HUDEP-2 (cell line): ENCODE measurements at regions not wholly inside any gene's neighbourhood (a gene's known extent, or its start where the extent isn't known, plus 50 kb on each side); places are given as distances from the start of the nearest gene placed in this dataset.

Experiments
- DNase-seq, 76 experiments: peaks; one replicate each; lab custom pipeline; 2025; ENCODE audit not compliant: unreplicated experiment in 76 of 76; lab: John Stamatoyannopoulos, UW

DNA sequence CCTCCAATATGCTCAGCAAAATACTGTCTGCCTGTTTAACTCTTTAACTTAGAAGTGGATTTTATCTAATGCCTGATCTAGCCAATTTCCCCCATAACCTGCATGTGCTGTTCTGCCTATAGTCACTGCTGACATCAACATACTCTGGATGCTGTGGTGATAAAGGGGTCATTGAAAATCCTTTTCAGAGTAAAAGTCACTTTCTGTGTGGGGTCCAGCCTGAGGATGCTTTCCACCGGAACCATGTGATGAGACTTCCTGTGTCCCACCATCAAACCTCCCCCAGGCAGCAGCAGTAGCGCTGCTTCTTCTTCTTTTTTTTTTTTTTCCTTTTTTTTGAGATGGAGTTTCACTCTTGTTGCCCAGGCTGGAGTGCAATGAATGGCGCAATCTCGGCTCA lies 607.0 kb downstream of the BCL11B start:
- DNase-seq, result no peak

DNA sequence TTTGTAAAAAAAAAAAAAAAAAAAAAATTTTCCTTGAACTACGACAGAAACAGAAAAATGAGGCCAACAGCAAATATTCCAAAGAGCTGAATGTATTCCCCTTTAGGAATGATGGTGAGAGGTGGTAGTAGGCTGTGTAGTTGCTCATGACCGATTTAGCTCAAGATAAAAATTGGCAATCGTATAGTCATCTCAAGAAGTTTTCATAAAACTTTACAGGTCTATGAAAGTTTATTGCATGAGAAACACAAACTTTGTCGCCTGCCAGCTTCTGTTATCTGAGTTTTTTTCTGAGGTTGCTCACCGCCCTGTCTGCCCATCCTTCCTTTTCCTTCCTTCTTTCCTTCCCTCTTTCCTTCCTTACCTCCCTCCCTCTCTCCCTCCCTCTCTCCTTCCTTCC lies 605.5 kb downstream of the BCL11B start:
- no peak for DNase-seq

DNA sequence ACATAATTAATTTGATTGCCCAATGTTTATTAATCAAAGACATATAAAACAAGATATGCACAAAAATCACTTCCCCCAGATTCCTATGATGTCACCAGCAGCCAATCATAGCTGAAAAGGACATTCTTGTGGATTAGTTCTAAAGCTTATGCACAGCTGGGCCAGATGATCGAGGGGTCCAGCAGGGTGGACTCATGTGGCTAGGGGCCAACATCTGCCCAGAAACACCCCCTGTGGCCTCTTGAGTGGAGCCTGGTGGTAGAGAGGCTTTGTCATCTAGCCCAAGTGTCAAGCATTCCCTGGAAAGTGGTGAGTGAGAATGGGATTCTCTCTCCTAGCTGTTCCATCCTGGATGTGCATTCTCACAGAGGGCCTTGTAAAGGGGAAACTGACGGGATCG lies 590.0 kb downstream of the BCL11B start:
- no peak for DNase-seq

- DNase-seq, result no peak
Measured at GRCh38 chr14:98682726-98683125, 589.3 kb downstream of the BCL11B start.

GRCh38 chr14:98684468-98684867 lies 587.5 kb downstream of the BCL11B start:
- DNase-seq, result no peak

- DNase-seq, result no peak
Measured at GRCh38 chr14:98685725-98686124, 586.3 kb downstream of the BCL11B start.

- no peak for DNase-seq
Measured at GRCh38 chr14:98688446-98688845, 583.6 kb downstream of the BCL11B start.

- DNase-seq, result no peak
Measured at GRCh38 chr14:98689951-98690350, 582.0 kb downstream of the BCL11B start.

DNA sequence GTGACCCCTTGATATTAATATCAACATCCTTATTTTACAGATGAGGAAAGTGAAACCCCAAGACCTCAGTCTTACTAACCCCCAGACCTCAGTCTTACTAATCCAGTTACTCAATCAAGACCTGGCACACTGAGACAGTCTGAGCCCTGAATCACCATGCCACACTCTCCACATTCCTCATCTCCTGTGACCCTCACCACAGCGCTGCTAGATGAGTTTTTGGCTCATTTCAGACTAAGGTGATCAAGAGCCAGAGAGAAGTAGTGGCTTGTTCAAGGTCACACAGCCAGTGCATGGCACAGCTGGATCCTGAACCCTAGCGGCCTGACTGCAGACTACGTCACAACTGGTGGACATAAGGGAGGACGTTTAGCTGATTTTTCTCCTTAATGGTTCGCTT lies 579.2 kb downstream of the BCL11B start:
- DNase-seq, result no peak

GRCh38 chr14:98694541-98694940 lies 577.5 kb downstream of the BCL11B start:
- DNase-seq, result no peak

DNA sequence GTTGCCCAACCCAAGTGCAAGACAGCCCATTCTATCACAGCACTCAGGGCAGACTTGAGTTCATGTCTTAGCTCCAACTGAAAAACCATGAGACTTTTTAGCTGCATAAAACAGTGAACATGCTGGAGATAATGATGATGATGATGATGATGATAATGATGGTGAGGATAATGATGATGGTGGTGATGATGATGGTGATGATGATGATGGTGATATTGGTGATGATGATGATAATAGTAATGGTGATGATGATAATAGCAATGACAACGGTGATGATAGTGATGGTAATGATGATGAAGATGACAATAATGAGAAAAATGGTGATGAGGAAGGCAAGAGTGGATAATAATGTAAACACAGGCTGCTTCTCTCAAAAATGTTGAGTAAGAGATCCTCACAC lies 576.2 kb downstream of the BCL11B start:
- DNase-seq, result no peak

DNA sequence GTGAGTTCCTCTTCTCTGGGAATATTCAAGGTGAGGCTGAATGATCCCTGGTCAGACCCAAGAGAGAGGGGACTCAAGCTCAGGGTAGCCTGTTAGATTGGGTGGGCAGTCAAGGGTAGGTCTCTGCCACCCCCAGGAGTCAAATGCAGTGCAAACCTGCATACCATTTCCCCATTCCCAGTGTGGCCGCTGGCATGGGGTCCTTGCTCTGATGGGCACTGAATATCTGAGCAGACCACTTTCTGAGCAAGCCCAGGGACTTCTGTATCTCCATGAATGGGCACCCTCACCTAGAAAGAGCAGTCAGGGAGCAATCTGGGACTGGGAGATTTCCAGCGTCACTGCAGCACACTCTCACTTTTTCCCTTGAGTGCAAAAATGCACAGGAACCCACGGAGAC lies 573.7 kb downstream of the BCL11B start:
- DNase-seq, result no peak

DNA sequence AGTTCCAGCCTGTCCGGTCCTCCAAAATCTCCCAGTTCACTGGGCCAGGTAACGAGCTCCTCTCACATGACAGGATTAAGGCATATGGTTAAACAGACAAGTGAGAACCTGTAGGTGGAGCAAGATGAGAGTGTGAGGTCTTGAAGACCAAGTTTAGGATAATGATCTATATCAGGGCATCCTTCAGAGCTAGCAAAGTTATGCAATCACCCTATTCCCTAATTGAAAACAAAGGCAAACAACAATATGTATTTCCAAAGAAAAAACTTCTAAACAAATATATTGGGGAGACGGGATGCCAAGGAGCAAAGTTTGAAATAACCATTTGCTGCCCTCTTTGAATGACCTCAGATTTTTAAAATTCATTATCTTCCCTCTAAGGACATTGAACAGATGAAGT lies 571.2 kb downstream of the BCL11B start:
- DNase-seq, result no peak

- no peak for DNase-seq
Measured at GRCh38 chr14:98701377-98701776, 570.6 kb downstream of the BCL11B start.

DNA sequence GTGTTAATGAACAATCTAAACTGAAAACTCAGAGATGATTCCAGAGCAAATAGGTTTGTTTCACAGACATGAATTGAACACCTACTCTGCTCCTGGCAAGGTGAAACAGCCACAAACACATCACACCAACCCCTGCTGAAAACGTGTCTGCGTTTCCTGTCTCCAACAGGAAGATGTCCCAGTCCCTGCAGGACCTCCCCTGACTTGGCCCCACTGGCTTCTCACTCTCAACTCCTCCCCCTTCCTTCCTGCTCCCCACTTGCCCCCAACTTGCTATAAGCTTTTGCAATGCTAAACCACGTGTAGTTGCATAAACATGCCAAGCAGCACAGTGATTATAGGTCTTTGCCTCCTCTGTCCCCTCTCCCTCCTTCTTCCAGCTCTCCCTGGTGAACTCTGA lies 567.6 kb downstream of the BCL11B start:
- DNase-seq, result no peak

DNA sequence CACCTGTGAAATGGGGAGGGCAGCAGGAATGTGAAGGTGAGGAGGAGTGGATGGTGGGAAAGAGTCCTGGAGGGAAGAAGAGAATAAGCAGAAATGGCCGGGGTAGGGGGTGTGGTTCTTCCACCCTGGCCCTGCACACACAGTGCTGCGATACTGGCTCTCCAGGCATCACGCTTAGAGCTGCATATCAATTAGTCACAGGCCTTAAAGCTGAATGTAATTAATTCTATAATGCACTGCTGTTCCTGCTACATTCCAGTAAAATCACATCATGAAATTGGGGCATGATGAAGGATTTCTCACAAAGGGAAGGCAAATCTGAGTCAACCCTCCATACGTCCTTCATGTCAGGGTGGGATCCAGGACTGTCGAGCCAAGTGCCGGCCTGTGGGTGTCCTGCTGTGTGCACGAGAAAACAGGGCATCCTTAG lies 566.1 kb downstream of the BCL11B start:
- no peak for DNase-seq

- DNase-seq, result no peak
Measured at GRCh38 chr14:98707522-98707921, 564.5 kb downstream of the BCL11B start.

GRCh38 chr14:98708555-98708954 lies 563.4 kb downstream of the BCL11B start:
- DNase-seq, result no peak

GRCh38 chr14:98711453-98711852 lies 560.5 kb downstream of the BCL11B start:
- DNase-seq, result no peak

- DNase-seq, result no peak
Measured at GRCh38 chr14:98714626-98715425, 557.2 kb downstream of the BCL11B start.

DNA sequence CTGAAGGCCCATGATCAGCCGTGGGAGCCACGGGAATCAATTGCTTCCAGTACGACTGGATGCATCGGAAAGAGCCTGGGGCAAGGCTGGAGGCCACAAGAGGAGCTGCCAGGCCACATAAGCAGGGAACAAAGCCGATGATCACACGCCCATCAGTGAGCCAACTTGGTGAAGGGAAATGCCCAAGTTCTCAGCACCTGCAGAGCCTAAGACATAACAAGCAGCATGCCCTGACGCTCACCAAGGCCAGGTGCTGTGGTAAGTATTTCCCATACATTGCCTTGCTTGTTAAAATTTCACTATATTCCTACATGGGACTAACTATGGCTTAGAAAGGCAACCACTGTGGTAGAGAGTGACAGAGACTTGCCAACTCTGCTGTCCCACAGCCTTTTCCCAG lies 555.9 kb downstream of the BCL11B start:
- no peak for DNase-seq

- DNase-seq, result no peak
Measured at GRCh38 chr14:98721061-98721460, 550.9 kb downstream of the BCL11B start.

- DNase-seq, result no peak
Measured at GRCh38 chr14:98724734-98725133, 547.3 kb downstream of the BCL11B start.
